Astrocyte of the spinal cord (primary cell): ENCODE measurements at regions not wholly inside any gene's neighbourhood (a gene's known extent, or its start where the extent isn't known, plus 50 kb on each side); places are given as distances from the start of the nearest gene placed in this dataset.

Source experiments
- DNase-seq: peaks from one replicate; pipeline ENCODE4 v3.0.0; 2011; ENCODE audit warnings: low read depth, low spot score
- H3K4me3 ChIP-seq: 2 replicates; pipeline ENCODE4 v1.5.1; 2011; ENCODE audit warnings: low read depth, mild to moderate bottlenecking, low read length, moderate library complexity
- in situ Hi-C: cut with HindIII; loops from 2 replicates; pipeline ENCODE4 v1.10.0; 2017; ENCODE audit warnings: low sequenced_read_pairs
- TF ChIP-seq, protein P1 (sequence below): IDR thresholded peaks from 2 replicates; pipeline ENCODE4 v1.5.1; 2012; ENCODE audit warnings: low read depth, mild to moderate bottlenecking, low read length, inconsistent platforms

DNA sequence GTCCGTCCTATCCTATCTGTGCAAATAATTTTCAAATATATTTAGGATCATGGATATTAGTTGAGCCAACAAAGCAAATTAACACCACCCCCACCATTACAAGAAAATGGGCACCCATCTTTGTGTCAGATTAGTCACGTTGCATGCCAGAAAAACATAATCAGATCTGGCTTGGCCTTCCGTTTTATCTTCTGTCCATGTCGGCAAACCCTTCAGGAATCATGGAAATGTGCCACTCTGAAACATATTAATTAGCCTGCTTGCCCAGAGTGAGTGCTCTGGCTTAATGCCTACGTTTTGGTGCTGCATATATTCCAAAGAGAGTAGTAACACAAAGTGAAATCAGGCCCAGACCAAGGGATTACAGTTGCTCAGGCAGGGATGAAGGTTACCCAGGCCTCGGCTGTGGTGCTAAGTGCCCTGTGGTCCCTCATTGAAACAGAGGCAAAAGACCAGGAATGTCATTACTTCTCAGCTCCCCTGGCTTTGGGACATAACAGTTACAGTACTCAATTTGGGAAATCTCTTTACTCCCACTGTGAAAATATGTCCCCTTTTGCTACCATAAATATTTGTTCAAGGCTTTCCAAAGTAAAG, 154.0 kb upstream of the LSM8 start:
- TF ChIP-seq, protein P1, sequence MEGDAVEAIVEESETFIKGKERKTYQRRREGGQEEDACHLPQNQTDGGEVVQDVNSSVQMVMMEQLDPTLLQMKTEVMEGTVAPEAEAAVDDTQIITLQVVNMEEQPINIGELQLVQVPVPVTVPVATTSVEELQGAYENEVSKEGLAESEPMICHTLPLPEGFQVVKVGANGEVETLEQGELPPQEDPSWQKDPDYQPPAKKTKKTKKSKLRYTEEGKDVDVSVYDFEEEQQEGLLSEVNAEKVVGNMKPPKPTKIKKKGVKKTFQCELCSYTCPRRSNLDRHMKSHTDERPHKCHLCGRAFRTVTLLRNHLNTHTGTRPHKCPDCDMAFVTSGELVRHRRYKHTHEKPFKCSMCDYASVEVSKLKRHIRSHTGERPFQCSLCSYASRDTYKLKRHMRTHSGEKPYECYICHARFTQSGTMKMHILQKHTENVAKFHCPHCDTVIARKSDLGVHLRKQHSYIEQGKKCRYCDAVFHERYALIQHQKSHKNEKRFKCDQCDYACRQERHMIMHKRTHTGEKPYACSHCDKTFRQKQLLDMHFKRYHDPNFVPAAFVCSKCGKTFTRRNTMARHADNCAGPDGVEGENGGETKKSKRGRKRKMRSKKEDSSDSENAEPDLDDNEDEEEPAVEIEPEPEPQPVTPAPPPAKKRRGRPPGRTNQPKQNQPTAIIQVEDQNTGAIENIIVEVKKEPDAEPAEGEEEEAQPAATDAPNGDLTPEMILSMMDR, result no peak
- H3K4me3 ChIP-seq, result no peak overlapping the region
- peak; percentile 7 for DNase-seq
- in situ Hi-C loops, result no loop called here

DNA sequence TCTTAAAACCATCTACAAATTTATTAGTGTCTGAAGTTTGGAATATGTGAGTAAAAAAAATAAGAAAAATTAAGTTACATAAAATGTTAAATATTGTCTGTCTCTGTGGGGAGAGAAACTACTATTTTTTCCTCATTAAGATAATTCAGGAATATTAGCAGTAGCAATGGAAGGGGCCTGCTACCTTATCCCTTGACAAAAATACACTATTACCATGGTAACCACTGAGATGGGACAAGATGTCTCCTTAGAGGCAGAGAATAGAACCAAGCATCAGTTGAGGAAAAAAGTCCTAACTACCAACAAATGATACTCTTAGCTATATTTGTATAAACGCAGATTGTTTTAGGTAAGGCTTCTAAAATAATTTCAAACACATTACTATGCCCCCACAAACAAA, 150.7 kb upstream of the LSM8 start:
- DNase-seq, result no peak

DNA sequence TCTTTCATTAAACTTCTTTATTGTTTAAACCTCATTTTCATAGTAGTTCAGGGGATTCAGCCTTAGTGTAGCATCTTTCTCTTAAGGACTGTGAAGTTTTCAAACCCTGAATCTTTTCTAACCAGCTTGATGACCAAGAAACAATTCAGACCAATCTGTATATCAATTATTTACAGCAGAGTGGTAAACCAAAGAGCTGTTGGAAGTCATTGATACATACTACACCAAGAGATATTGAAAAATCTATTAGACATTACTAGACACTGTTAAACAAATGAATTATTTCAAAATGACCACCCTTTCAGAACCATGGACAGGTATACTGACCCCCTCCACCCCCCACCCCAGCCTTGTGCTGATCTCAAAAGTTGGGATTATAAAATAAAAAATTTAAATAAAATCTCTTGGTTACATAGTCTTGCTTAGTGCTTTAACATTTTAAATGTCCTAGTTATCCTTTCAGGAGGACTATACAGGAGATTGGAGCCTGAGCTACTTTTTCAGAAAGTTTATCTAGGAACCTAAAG, 143.9 kb upstream of the LSM8 start:
- no peak overlapping the region for H3K4me3 ChIP-seq
- TF ChIP-seq, protein P1, result no peak
- no peak for DNase-seq
- in situ Hi-C loops, result no loop called here

More for the DNA sequence above, 150.7 kb upstream of the LSM8 start:
- in situ Hi-C loops, result no loop called here
- H3K4me3 ChIP-seq, result no peak overlapping the region
- TF ChIP-seq, protein P1, result no peak

DNA sequence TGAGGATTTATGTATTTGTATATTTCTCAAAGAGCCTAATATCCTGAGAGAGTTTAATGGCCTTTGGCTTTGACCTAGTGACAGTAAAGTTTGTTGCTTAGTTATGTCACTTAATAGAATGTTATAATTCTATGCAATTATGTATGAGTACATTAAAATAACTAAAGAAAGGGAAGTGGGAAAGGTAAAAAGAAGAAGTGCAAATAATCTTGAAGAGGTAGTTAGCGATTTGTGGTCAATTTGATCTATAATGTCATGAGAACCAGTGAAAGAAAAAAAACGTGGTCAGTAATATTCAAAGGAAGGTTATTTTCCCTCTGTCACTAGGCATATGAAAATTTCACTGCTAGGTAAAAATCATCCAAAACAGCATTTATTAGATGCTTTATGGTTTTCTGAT, 143.4 kb upstream of the LSM8 start:
- TF ChIP-seq, protein P1, result no peak
- no peak for DNase-seq
- in situ Hi-C loops, result no loop called here
- no peak overlapping the region for H3K4me3 ChIP-seq

DNA sequence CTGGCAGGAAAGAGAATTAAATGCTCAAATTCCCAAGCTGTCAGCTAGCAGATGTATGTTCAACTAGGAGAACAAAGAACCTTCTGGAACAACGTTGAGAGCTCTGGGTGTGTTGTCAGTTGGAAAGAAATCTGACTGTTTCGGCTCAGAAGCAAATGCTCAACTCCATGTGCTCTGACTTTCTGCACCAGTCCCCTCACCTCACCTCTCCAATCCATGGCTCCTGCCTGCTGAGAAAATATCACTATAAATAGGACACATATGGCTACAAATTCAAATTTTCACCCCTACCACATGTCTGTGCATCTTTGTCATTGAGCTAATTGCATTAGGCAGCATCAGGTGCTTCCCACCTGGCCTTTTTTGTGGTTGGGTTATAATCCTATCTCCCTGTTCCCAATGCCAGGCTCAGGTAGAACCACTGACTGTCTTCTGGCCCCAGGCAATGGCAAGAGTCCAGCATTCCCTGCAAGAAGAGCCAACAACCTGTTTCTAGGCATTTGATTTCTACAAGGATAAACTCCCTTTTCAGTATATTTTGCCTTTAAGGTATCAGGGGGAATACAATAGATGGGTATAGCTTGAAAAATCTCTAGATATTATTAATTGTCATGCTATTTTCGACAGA, 142.6 kb upstream of the LSM8 start:
- TF ChIP-seq, protein P1, result no peak
- no peak for DNase-seq
- in situ Hi-C loops, result no loop called here
- H3K4me3 ChIP-seq, result no peak overlapping the region

DNA sequence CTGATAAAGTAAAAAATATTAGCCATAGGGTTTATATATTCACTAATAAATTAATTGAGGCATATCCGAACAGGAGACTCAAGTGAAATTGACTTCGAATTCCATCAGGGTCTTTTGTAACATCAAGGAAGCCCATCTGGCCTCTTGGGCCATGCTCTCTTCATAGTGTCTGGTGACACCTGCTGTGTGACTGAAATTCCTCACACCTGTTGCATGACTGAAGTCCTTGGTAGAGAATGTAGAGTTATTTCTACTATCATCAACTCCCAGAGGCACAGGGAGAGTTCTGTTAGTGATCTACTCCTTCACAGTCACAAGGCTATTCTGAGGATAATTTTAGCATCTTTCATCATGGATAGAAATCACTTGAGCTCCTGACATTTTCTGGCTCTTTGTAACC, 138.3 kb upstream of the LSM8 start:
- DNase-seq, result no peak
- TF ChIP-seq, protein P1, result no peak
- H3K4me3 ChIP-seq, result no peak overlapping the region
- in situ Hi-C loops, result no loop called here
